GM18861 (cell line): ENCODE measurements at regions not wholly inside any gene's neighbourhood (a gene's known extent, or its start where the extent isn't known, plus 50 kb on each side); places are given as distances from the start of the nearest gene placed in this dataset.
A peak's percentile ranks its signal among the peaks of the same experiment; 100 is the strongest.

Experiments
- ATAC-seq: cut with Tn5 transposase; IDR thresholded peaks from one replicate; pipeline ENCODE4 v1.9.1; 2021; ENCODE audit not compliant: unreplicated experiment

- no peak for ATAC-seq
Measured at GRCh38 chr13:24042710-24043440, 117.6 kb upstream of the SPATA13 start.

GRCh38 chr13:24043590-24044350 is 116.8 kb upstream of the SPATA13 start:
- no peak for ATAC-seq

GRCh38 chr13:24045597-24045996 is 114.9 kb upstream of the SPATA13 start:
- ATAC-seq = no peak

- no peak for ATAC-seq
Measured at GRCh38 chr13:24050292-24050711, 110.2 kb upstream of the SPATA13 start.

DNA sequence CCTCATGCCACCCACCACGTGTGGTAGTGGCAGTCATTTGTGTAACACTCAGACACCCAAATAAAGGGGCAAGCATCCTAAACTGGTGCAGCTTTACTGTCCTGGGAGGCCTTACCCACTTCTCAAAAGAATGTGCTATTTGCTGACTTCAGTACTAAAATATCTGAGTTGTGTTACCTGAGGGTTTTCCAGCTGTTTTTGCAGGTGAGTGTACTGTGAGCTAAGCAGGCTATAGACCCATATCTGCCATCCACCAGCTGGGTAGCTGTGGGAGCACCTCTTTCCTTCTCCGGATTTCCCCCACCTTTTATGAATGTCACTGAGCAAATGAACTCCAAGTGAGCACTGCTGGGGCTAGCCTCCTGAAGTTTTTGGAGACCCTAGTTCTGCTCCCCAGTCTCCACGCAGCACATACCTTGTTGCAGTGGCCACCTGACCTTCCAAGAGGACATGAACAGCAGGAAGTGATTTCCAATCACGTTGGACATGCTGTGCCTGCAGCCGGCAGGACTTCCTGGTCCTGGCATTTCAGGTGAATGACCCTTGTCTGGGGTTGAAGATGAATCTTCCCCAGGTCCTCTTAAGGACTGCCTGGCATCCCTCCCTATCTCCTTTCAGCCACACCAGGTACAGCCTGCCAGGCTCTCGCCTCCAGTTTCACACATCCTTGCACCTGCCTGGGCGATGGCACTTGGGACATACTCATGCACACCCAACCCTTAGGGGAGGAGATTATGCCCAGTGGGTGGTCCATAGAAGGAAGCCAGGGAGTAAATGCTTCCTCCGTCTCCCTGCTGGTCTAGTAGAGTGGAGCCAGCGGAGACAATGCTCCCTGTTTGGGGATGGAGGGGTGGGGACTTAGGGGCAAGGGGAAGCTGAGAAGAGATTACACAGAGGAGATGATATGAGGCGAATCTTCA is 109.5 kb upstream of the SPATA13 start:
- ATAC-seq = no peak

DNA sequence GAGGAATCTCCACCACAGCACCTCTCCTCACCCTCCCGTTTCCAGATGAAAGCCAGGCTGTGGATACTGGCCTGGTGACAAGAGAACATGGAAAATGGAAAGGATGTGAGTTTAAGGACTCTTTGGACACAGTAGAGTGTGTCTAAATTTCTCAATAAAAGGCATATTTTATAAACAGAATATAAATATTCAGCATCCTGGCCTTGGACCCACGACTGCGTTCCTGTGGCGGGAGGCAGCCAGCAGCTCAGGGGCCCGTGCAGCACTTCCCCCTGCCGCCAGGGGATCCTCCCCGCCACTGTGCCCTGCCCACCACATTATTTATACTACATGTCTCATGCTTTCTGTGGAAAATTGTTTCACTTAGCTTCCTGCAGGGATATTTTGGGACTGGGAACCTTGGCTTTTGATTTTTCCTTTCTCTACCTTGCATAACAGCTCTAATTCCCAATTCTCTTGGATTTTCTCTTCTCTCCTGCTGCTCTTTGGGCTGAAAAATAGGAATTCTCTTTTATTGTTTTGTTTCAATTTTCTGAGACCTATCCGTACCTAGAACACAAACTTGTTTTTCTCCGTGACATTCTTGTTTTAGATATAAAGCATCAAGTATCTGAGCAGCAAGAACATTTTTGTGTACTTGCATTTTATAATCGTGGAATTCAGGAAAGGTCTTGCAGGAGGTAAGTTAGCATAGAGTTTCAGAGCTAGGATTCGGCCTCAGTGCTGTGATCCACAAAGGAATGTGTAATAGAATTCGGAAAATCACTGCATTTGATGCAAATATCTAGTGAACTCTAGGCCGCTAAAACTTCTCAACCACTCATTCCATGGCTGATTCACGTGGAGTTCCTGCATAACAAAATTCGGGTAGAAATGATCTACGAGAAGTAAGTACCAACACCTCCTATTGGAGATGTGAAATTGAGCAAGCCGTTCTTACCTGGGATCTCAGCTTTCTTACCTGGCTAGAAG is 107.7 kb upstream of the SPATA13 start:
- ATAC-seq = no peak

DNA sequence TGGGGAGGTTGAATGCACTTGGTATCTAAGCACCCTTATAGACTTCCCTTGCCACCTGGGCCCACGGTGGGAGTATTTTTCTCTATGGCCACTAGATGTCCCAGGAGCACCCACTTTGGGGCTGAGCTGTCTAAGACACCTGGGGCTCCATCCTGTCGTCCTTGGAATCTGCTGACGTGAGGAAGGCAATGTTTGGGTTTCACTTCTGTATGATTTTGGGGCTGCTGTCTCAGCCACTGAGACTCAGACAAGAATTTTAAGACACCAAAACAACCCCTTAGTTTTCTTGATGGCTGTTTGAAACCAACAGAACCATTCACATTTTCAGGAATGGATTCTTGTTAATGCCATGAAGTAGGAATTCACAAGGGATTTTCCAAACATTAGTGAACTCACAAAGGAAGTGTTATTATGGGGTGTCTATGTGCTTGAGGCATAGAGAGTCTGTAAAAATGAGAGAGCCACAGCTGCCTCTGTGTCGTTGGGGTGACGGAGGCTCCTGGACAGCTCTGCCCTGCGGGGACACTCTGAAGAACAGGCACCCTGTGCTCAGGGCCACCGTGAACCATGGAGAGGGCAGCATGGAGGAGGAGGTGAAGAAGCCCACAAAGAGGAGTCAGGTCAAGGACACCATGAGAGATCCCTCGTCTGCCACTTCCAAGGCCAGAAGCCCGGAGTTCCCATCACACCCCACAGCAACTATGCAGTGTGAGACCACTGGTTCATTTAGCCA is 106.8 kb upstream of the SPATA13 start:
- peak; percentile 80 for ATAC-seq

- ATAC-seq = no peak
Measured at GRCh38 chr13:24056616-24057137, 103.8 kb upstream of the SPATA13 start.

- ATAC-seq = peak; percentile 61
Measured at GRCh38 chr13:24060993-24061392, 99.5 kb upstream of the SPATA13 start.

GRCh38 chr13:24063281-24063877 is 97.1 kb upstream of the SPATA13 start:
- ATAC-seq = no peak

- no peak for ATAC-seq
Measured at GRCh38 chr13:24064371-24064770, 96.1 kb upstream of the SPATA13 start.

GRCh38 chr13:24065176-24065575 is 95.3 kb upstream of the SPATA13 start:
- ATAC-seq = no peak

GRCh38 chr13:24066405-24067295 is 93.9 kb upstream of the SPATA13 start:
- ATAC-seq = no peak

DNA sequence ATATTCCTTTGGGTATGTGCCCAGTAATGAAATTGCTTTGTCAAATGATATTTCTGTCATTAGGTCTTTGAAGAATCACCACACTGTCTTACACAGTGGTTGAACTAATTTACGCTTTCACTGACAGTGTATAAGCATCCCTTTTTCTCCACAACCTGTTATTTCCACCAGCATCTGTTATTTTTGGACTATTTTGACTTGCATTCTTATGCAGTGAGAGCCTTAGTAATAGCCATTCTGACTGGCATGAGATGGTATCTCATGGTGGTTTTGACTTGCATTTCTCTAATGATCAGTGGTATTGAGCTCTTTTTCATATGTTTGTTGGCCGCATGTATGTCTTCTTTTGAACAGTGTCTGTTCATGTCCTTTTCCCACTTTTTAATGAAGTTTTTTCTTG is 92.0 kb upstream of the SPATA13 start:
- ATAC-seq = no peak

- no peak for ATAC-seq
Measured at GRCh38 chr13:24071016-24071415, 89.5 kb upstream of the SPATA13 start.

DNA sequence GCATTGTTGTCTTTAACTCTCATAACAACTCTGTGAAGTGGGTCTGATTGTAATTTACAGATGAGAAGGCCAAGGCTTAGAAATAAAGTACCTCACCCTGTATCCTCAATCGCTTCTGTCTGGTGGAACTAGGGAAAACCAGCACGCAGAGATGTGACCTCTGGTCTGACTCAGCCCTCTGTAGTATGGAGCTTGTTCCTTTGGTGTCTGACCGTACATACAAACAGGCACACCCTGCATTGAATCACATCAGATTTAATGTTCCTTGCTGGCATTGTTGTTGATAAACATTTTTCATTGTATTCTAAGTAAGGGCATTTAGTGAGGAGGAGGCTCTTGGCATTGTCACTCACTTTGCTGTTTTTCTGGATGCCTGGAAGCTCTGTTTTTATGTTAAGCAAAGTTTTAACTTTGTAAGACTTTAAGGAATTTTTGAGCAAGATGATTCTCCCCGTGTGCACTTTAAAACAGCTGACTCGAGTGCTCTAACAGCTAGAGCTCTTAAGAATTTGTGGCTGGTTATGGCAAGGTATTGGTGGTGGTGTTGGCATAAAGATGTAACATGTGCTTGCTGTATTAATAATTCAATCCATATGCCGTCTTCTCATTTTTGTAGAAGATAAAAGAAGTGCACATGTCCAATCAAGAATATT is 89.0 kb upstream of the SPATA13 start:
- ATAC-seq = no peak

DNA sequence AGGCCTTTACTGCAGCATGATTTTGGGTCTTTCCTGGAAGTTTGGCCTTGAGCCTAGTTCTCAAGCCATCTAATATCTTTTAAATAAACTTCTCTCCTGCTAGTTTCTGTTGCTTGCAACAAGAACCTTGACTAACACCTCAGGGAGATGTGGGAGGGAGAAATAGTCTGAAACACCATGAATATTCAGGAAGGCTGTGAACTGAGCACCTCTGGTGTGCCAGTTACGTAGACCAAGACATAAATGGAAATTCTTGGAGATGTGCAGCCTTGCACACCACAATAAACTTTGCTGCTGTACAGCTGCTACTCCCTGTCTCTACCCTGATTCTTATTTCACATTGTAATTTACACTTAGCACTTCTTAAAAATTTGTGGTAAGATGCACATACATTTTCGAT is 86.9 kb upstream of the SPATA13 start:
- no peak for ATAC-seq
